Kidney (tissue), 13 donors: ENCODE measurements at regions not wholly inside any gene's neighbourhood (a gene's known extent, or its start where the extent isn't known, plus 50 kb on each side); places are given as distances from the start of the nearest gene placed in this dataset.

Experiments used
- DNase-seq, 5 donors: peaks; one replicate each; pipeline ENCODE4 v3.0.0-alpha.2; 2013 to 2020
- FAIRE-seq: peaks from 2 replicates; lab custom pipeline; 2012; peaks lifted over from hg19 to GRCh38; lab: Jason Lieb, UNC
- H3K27ac ChIP-seq, 2 donors: one replicate each; pipeline ENCODE4 v1.7.0; 2013; ENCODE audit warnings: low read depth in 2 of 2, low read length in 2 of 2, inconsistent platforms in 1 of 2
- H3K27me3 ChIP-seq: one replicate; pipeline ENCODE4 v1.7.1; 2013; ENCODE audit warnings: low read length, inconsistent platforms; ENCODE audit not compliant: control insufficient read depth, insufficient read depth
- H3K36me3 ChIP-seq, 3 donors: one replicate each; pipeline versions ENCODE4 v1.7.0 to v1.7.1; 2013; ENCODE audit warnings: low read length in 3 of 3, control low read depth in 1 of 3, inconsistent platforms in 1 of 3; ENCODE audit not compliant: insufficient read depth in 3 of 3, control insufficient read depth in 2 of 3
- H3K4me1 ChIP-seq, 3 donors: one replicate each; pipeline versions ENCODE4 v1.7.0 to v1.7.1; 2013; ENCODE audit warnings: low read length in 3 of 3, inconsistent platforms in 1 of 3, low read depth in 1 of 3; ENCODE audit not compliant: control insufficient read depth in 2 of 3, insufficient read depth in 2 of 3
- H3K4me3 ChIP-seq, 3 donors: one replicate each; pipeline versions ENCODE4 v1.7.0 to v1.8.1; 2013; ENCODE audit warnings: low read length in 3 of 3, control low read depth in 1 of 3, inconsistent platforms in 1 of 3
- H3K9ac ChIP-seq, 3 donors: one replicate each; pipeline versions ENCODE4 v1.7.0 to v1.7.1; 2013; ENCODE audit warnings: low read length in 3 of 3, control low read depth in 1 of 3, inconsistent platforms in 1 of 3
- H3K9me3 ChIP-seq, 3 donors: one replicate each; pipeline versions ENCODE4 v1.7.0 to v1.7.1; 2013; ENCODE audit warnings: low read length in 3 of 3, control low read depth in 1 of 3, inconsistent platforms in 1 of 3; ENCODE audit not compliant: control insufficient read depth in 2 of 3, insufficient read depth in 1 of 3
- CTCF ChIP-seq: IDR thresholded peaks from 3 replicates; pipeline ENCODE4 v1.5.1; 2012; ENCODE audit warnings: mild to moderate bottlenecking, moderate library complexity, borderline replicate concordance; ENCODE audit not compliant: insufficient read depth; ENCODE audit errors: extremely low read depth
- intact Hi-C: fragments of 100-400 bp; cut with DNase I; formaldehyde crosslinking; loops from one replicate; pipeline ENCODE4 v1.11.1; 2022
- donor health status: control.
- donor health status: control.
- donor health status: control.
- donor health status: control.
- donor health status: control.
- donor health status: DM: yes; HTN: yes; CAD: no.
- donor health status: Normal renal cell carcinoma (clear cell type).

- DNase-seq (peak in 4 of 5 donors; percentile 67 to 87 (median 82)), FAIRE-seq (peak; percentile 15)
- intact Hi-C loops = no loop called here
- Histone ChIP-seq H3K36me3 (no peaks in the 10 kb centered on the region), H3K9me3 (no peaks in the 10 kb centered on the region), H3K4me3 (no peak overlapping the region), H3K27me3 (no peaks in the 10 kb centered on the region), H3K27ac (no peak overlapping the region), H3K4me1 (no peaks in the 10 kb centered on the region), H3K9ac (no peak overlapping the region)
- peak; percentile 78 for TF ChIP-seq CTCF
Measured at GRCh38 chr7:86469680-86470295, 173.9 kb upstream of the GRM3 start.

GRCh38 chr7:86454753-86455152, 189.0 kb upstream of the GRM3 start:
- H3K27me3 ChIP-seq = no peaks in the 10 kb centered on the region
- H3K9me3 ChIP-seq = no peaks in the 10 kb centered on the region
- H3K4me1 ChIP-seq = no peaks in the 10 kb centered on the region
- FAIRE-seq (no peak), DNase-seq (no peak)
- H3K4me3 ChIP-seq = no peak overlapping the region
- no peaks in the 10 kb centered on the region for H3K36me3 ChIP-seq
- no peak overlapping the region for H3K9ac ChIP-seq
- no peak overlapping the region for H3K27ac ChIP-seq
- intact Hi-C loops = no loop called here
- TF ChIP-seq CTCF = no peak

- FAIRE-seq (no peak), DNase-seq (no peak)
- Histone ChIP-seq H3K27me3 (no peaks in the 10 kb centered on the region), H3K4me3 (no peak overlapping the region), H3K27ac (no peak overlapping the region), H3K9me3 (no peaks in the 10 kb centered on the region), H3K9ac (no peak overlapping the region), H3K4me1 (no peaks in the 10 kb centered on the region), H3K36me3 (no peaks in the 10 kb centered on the region)
- TF ChIP-seq CTCF = no peak
- intact Hi-C loops = no loop called here
Measured at GRCh38 chr7:86453454-86453853, 190.3 kb upstream of the GRM3 start.

- DNase-seq = no peak
- Histone ChIP-seq H3K9me3 (no peaks in the 10 kb centered on the region), H3K4me3 (no peak overlapping the region), H3K4me1 (no peaks in the 10 kb centered on the region), H3K36me3 (no peaks in the 10 kb centered on the region), H3K27ac (no peak overlapping the region), H3K9ac (no peak overlapping the region), H3K27me3 (no peaks in the 10 kb centered on the region)
- intact Hi-C loops = no loop called here
- FAIRE-seq = no peak
- no peak for TF ChIP-seq CTCF
Measured at GRCh38 chr7:86448856-86449255, 194.9 kb upstream of the GRM3 start.
